GM13977 (cell line): ENCODE measurements at regions not wholly inside any gene's neighbourhood (a gene's known extent, or its start where the extent isn't known, plus 50 kb on each side); places are given as distances from the start of the nearest gene placed in this dataset.

Experiments used
- DNase-seq: peaks from one replicate; pipeline ENCODE4 v3.0.0; 2012; ENCODE audit warnings: low spot score
- CTCF ChIP-seq: IDR thresholded peaks from 2 replicates; pipeline ENCODE4 v1.5.1; 2012; ENCODE audit warnings: mild to moderate bottlenecking, control low read depth; ENCODE audit not compliant: insufficient read depth; ENCODE audit errors: extremely low read depth, missing control alignments
- in situ Hi-C: fragments of 300-500 bp; cut with MboI; formaldehyde crosslinking; loops from one replicate; pipeline ENCODE4 v1.12.0; 2022; ENCODE audit warnings: low sequenced_read_pairs, low pct_unique_long_range_greater_than_20kb, mixed read lengths, inconsistent platforms; ENCODE audit not compliant: unreplicated experiment

- TF ChIP-seq CTCF, result no peak
- no peak for DNase-seq
- in situ Hi-C loops, result no loop called here
Measured at GRCh38 chr5:8321272-8321671, 452.3 kb downstream of the MTRR start.

- no peak for DNase-seq
- in situ Hi-C loops, result no loop called here
- TF ChIP-seq CTCF, result no peak
Measured at GRCh38 chr5:8322484-8322883, 453.5 kb downstream of the MTRR start.

GRCh38 chr5:8327016-8327415, 458.1 kb downstream of the MTRR start:
- no peak for DNase-seq
- TF ChIP-seq CTCF, result no peak
- in situ Hi-C loops, result no loop called here

- in situ Hi-C loops, result no loop called here
- no peak for TF ChIP-seq CTCF
- DNase-seq, result no peak
Measured at GRCh38 chr5:8329773-8330172, 460.8 kb downstream of the MTRR start.

- no peak for TF ChIP-seq CTCF
- DNase-seq, result no peak
- in situ Hi-C loops, result no loop called here
Measured at GRCh38 chr5:8332666-8333445, 463.9 kb downstream of the MTRR start.

GRCh38 chr5:8333485-8333884, 464.5 kb downstream of the MTRR start:
- TF ChIP-seq CTCF, result no peak

More at GRCh38 chr5:8333485-8333884, 464.5 kb downstream of the MTRR start:
- no peak for DNase-seq
- in situ Hi-C loops, result no loop called here
